ENCODE measurements at regions not wholly inside any gene's neighbourhood (a gene's known extent, or its start where the extent isn't known, plus 50 kb on each side); places are given as distances from the start of the nearest gene placed in this dataset.

DNA sequence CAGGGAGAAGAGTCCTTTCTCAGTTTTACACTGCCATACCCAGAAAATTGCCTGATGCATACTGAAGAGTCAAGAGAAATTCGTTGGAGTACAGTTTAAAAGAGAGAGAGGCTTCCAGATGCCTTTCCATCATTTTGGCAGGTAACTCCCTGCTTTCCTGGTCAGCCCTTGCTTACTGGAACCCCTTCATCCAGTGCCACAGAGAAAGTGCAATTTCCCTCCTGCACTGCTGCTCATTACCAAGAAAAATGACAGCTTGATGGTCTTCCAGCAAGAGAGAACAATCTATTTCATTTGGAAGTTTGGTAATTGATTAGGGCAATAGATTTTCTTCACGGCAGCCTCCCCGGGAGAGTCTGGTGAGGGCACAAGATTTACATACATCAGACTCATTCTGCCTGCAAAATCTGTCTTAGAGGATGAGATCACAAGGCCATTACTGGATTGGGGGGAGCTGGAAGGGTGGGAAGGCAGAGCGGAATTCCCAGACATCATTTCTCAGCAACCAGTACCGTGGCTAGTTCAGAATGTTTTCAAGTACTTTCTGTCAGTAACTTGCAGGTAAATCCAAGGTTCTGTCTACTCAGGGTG is 102.8 kb upstream of the SLC14A2 start:
- no peak overlapping the region for H3K4me3 ChIP-seq (ENCODE audit: low read depth, low read length)
- DNase-seq (ENCODE audit: low read depth): no peak
- TF ChIP-seq, protein P1, sequence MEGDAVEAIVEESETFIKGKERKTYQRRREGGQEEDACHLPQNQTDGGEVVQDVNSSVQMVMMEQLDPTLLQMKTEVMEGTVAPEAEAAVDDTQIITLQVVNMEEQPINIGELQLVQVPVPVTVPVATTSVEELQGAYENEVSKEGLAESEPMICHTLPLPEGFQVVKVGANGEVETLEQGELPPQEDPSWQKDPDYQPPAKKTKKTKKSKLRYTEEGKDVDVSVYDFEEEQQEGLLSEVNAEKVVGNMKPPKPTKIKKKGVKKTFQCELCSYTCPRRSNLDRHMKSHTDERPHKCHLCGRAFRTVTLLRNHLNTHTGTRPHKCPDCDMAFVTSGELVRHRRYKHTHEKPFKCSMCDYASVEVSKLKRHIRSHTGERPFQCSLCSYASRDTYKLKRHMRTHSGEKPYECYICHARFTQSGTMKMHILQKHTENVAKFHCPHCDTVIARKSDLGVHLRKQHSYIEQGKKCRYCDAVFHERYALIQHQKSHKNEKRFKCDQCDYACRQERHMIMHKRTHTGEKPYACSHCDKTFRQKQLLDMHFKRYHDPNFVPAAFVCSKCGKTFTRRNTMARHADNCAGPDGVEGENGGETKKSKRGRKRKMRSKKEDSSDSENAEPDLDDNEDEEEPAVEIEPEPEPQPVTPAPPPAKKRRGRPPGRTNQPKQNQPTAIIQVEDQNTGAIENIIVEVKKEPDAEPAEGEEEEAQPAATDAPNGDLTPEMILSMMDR (IDR thresholded peaks at IDR 0.05; ENCODE audit: low read depth, low read length): no peak
- TF ChIP-seq POLR2A (IDR thresholded peaks at IDR 0.05; ENCODE audit: extremely low read depth, insufficient read length) (no peak), MAX (IDR thresholded peaks at IDR 0.05; ENCODE audit: low read depth, low read length) (no peak), MYC (IDR thresholded peaks at IDR 0.05; ENCODE audit: low read depth, low read length) (no peak)

- no peak overlapping the region for H3K4me3 ChIP-seq (ENCODE audit: low read depth, low read length)
- TF ChIP-seq MAX (IDR thresholded peaks at IDR 0.05; ENCODE audit: low read depth, low read length): no peak
- TF ChIP-seq, protein P1 (IDR thresholded peaks at IDR 0.05; ENCODE audit: low read depth, low read length): no peak
- no peak for DNase-seq (ENCODE audit: low read depth)
Observed at GRCh38 chr18:45517181-45517741, 98.0 kb upstream of the SLC14A2 start.

DNA sequence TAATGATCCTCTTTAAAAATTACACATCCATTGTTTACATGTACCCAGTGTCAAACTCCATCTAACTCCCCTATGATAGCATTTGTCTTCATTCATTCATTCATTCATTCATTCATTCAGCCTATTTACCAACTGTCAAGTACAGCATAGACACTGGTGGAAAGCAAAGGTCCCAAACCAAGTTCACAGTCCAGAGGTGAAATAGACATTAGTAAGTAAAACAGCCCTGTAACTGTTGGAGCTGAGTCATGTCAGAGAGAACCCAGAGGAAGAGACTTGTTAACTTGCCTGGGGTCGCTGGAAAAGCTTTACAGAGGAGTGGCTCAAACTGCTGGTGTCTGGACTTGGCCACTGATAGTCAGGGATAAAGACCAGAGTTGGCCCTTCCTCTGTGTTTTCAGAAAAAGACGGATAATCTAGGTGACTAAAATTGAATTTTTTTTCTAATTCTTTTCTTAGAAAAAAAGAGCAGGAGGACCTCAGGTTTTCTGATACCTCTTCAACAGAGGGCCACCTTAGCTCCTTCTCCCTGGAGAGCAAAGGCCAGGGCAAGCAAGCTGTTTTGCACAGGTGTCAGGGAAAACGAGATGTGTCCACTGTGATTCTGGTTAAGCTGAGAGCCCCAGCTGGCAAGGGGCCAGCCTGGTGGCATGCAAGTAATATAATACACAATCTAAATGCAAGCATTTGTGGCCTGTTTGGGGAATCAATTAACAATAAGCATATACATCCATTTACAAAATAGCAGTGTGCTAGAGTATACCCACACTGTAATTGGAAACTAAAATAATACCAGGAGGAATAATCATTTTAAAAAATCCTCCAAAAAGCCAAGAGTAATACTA is 96.7 kb upstream of the SLC14A2 start:
- no peak overlapping the region for H3K4me3 ChIP-seq (ENCODE audit: low read depth, low read length)
- TF ChIP-seq MYC (IDR thresholded peaks at IDR 0.05; ENCODE audit: low read depth, low read length): no peak
- no peak for TF ChIP-seq POLR2A (IDR thresholded peaks at IDR 0.05; ENCODE audit: extremely low read depth, insufficient read length)
- TF ChIP-seq MAX (IDR thresholded peaks at IDR 0.05; ENCODE audit: low read depth, low read length): no peak
- TF ChIP-seq, protein P1 (IDR thresholded peaks at IDR 0.05; ENCODE audit: low read depth, low read length): no peak
- DNase-seq (ENCODE audit: low read depth): no peak

DNA sequence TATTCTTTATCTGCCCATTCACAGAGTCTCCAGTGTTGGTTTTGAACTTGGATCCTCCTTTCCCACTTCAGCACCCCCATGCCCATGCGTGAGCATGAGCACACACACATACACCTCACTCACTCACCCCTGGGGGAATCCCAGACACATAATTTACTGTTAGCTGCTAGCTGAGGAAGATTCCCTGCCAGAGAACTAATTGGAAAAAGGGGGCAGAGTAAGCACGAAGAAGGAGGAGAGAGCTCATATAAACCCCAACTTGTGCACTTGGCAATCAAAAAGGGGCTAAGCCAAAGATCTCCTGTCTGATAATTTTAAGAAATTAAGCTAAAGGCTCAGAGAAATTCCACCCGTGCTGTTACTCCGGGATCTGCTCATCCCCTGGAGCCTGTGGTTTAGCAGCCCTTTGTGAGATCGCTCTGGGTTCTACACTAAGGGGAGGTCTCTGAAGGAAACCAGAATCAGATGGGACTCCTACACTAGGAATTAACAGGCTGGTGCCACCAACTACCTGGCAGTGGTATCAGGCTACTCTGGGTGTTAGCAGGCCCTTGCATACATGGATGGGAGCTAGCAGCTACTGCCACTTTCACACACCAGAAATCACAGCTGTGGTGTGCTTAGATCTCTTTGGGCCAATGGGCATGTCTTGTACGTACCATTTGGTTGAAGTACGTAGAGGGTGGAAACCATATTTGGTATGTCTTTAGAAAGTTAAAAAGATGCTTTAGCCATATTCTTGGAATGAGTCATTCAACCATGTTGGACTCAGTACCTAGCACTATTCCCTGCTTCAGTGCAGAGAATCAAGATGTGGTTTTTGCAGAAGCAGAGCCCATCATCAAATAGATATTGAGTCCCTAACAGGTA is 95.6 kb upstream of the SLC14A2 start:
- H3K4me3 ChIP-seq (ENCODE audit: low read depth, low read length): no peak overlapping the region
- TF ChIP-seq POLR2A (IDR thresholded peaks at IDR 0.05; ENCODE audit: extremely low read depth, insufficient read length) (no peak), MYC (IDR thresholded peaks at IDR 0.05; ENCODE audit: low read depth, low read length) (no peak), MAX (IDR thresholded peaks at IDR 0.05; ENCODE audit: low read depth, low read length) (no peak)
- TF ChIP-seq, protein P1 (IDR thresholded peaks at IDR 0.05; ENCODE audit: low read depth, low read length): no peak
- no peak for DNase-seq (ENCODE audit: low read depth)

- no peak for DNase-seq (ENCODE audit: low read depth)
- no peak overlapping the region for H3K4me3 ChIP-seq (ENCODE audit: low read depth, low read length)
- TF ChIP-seq MAX (IDR thresholded peaks at IDR 0.05; ENCODE audit: low read depth, low read length) (no peak), POLR2A (IDR thresholded peaks at IDR 0.05; ENCODE audit: extremely low read depth, insufficient read length) (no peak), MYC (IDR thresholded peaks at IDR 0.05; ENCODE audit: low read depth, low read length) (no peak)
- TF ChIP-seq, protein P1 (IDR thresholded peaks at IDR 0.05; ENCODE audit: low read depth, low read length): no peak
Observed at GRCh38 chr18:45521136-45521535, 94.1 kb upstream of the SLC14A2 start.
